GM18499 (cell line): ENCODE measurements at regions not wholly inside any gene's neighbourhood (a gene's known extent, or its start where the extent isn't known, plus 50 kb on each side); places are given as distances from the start of the nearest gene placed in this dataset.

Experiments used
- ATAC-seq: cut with Tn5 transposase; IDR thresholded peaks from one replicate; pipeline ENCODE4 v1.9.1; 2021; ENCODE audit warnings: moderate number of reproducible peaks; ENCODE audit not compliant: insufficient read depth, unreplicated experiment

GRCh38 chr3:72237679-72238009 lies 452.7 kb upstream of the PROK2 start:
- no peak for ATAC-seq

- no peak for ATAC-seq
These were observed 449.4 kb upstream of the PROK2 start for GRCh38 chr3:72234391-72234790.

- ATAC-seq, result no peak
These were observed 448.6 kb upstream of the PROK2 start for GRCh38 chr3:72233571-72233970.

GRCh38 chr3:72232777-72233176 lies 447.8 kb upstream of the PROK2 start:
- ATAC-seq, result no peak

GRCh38 chr3:72232331-72232730 lies 447.4 kb upstream of the PROK2 start:
- no peak for ATAC-seq

- ATAC-seq, result no peak
These were observed 446.7 kb upstream of the PROK2 start for GRCh38 chr3:72231439-72232196.

- ATAC-seq, result no peak
These were observed 445.9 kb upstream of the PROK2 start for GRCh38 chr3:72230774-72231379.

- ATAC-seq, result no peak
These were observed 445.0 kb upstream of the PROK2 start for GRCh38 chr3:72229952-72230351.

- no peak for ATAC-seq
These were observed 442.6 kb upstream of the PROK2 start for GRCh38 chr3:72227486-72228070.

- no peak for ATAC-seq
These were observed 440.0 kb upstream of the PROK2 start for GRCh38 chr3:72224804-72225509.

GRCh38 chr3:72223628-72224027 lies 438.7 kb upstream of the PROK2 start:
- no peak for ATAC-seq

- ATAC-seq, result no peak
These were observed 438.2 kb upstream of the PROK2 start for GRCh38 chr3:72223116-72223515.

- ATAC-seq, result no peak
These were observed 437.5 kb upstream of the PROK2 start for GRCh38 chr3:72222410-72222809.

- ATAC-seq, result no peak
These were observed 436.0 kb upstream of the PROK2 start for GRCh38 chr3:72220946-72221345.

GRCh38 chr3:72219752-72220151 lies 434.8 kb upstream of the PROK2 start:
- no peak for ATAC-seq

GRCh38 chr3:72217570-72217969 lies 432.6 kb upstream of the PROK2 start:
- no peak for ATAC-seq

- no peak for ATAC-seq
These were observed 429.4 kb upstream of the PROK2 start for GRCh38 chr3:72214066-72214951.

GRCh38 chr3:72213296-72214065 lies 428.5 kb upstream of the PROK2 start:
- no peak for ATAC-seq

- no peak for ATAC-seq
These were observed 427.4 kb upstream of the PROK2 start for GRCh38 chr3:72212396-72212795.

GRCh38 chr3:72210261-72210660 lies 425.3 kb upstream of the PROK2 start:
- no peak for ATAC-seq
